ENCODE measurements at regions not wholly inside any gene's neighbourhood (a gene's known extent, or its start where the extent isn't known, plus 50 kb on each side); places are given as distances from the start of the nearest gene placed in this dataset.

DNA sequence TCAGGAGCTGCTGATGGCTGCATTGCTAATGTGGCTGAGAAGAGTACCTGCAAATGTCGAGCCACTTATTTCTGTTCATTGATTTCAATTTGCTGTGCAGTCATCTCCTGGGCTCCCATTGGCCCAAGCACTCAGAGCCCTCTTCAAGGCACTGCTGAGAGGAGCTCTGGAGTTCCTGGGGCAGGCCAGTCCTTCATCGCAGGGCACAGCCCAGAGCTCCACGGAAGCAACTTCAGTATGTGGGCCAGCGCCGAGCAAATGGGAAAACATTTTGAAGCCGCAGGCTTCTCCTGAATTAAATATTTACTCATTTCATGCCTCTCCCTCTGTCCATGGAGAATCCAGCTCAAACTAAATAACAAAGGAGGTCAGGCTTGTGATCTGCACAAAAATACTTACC lies 383.3 kb downstream of the BCOR start:
- H3K27me3 Mint-ChIP-seq (ENCODE audit: insufficient read depth), result peaks cover 15% of the 10 kb centered on the region; the same call in 1 of the 2 replicates
- no peaks in the 10 kb centered on the region for H3K9me3 Mint-ChIP-seq
- H3K4me1 Mint-ChIP-seq (ENCODE audit: low read depth), result no peaks in the 10 kb centered on the region
- DNase-seq, result no peak
- H3K36me3 Mint-ChIP-seq (ENCODE audit: low read depth), result no peaks in the 10 kb centered on the region
- TF ChIP-seq, protein P1, sequence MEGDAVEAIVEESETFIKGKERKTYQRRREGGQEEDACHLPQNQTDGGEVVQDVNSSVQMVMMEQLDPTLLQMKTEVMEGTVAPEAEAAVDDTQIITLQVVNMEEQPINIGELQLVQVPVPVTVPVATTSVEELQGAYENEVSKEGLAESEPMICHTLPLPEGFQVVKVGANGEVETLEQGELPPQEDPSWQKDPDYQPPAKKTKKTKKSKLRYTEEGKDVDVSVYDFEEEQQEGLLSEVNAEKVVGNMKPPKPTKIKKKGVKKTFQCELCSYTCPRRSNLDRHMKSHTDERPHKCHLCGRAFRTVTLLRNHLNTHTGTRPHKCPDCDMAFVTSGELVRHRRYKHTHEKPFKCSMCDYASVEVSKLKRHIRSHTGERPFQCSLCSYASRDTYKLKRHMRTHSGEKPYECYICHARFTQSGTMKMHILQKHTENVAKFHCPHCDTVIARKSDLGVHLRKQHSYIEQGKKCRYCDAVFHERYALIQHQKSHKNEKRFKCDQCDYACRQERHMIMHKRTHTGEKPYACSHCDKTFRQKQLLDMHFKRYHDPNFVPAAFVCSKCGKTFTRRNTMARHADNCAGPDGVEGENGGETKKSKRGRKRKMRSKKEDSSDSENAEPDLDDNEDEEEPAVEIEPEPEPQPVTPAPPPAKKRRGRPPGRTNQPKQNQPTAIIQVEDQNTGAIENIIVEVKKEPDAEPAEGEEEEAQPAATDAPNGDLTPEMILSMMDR (IDR thresholded peaks at IDR 0.05), result no peak
- H3K27ac Mint-ChIP-seq, result no peak overlapping the region
- H3K4me3 Mint-ChIP-seq, result no peak overlapping the region

DNA sequence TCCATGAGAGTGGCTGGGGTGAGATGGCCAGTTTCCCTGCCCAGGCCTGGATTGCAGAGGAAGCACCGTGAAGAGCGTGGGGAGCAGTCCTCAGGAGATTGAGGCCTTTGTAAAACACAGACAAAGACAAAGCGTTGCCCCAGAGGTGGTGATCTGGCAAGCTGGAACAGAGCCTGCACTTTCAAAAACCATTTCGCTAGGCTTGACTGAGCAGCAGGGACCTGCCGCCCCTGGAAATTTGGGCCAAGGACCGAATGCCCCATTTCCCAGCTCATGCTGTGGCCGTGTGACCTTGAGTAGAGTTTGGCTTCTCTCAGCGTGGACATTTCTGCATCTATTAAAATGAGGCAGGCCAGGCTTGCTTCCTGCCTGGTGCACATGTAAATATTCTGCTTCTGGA lies 381.4 kb downstream of the BCOR start:
- Mint-ChIP-seq H3K27me3 (ENCODE audit: insufficient read depth) (peaks cover 17% of the 10 kb centered on the region; the same call in 1 of the 2 replicates), H3K4me1 (ENCODE audit: low read depth) (peaks cover 2% of the 10 kb centered on the region; the same call in 1 of the 2 replicates), H3K36me3 (ENCODE audit: low read depth) (no peaks in the 10 kb centered on the region), H3K4me3 (no peak overlapping the region), H3K27ac (no peak overlapping the region), H3K9me3 (no peaks in the 10 kb centered on the region)
- TF ChIP-seq, protein P1 (IDR thresholded peaks at IDR 0.05), result no peak
- no peak for DNase-seq

DNA sequence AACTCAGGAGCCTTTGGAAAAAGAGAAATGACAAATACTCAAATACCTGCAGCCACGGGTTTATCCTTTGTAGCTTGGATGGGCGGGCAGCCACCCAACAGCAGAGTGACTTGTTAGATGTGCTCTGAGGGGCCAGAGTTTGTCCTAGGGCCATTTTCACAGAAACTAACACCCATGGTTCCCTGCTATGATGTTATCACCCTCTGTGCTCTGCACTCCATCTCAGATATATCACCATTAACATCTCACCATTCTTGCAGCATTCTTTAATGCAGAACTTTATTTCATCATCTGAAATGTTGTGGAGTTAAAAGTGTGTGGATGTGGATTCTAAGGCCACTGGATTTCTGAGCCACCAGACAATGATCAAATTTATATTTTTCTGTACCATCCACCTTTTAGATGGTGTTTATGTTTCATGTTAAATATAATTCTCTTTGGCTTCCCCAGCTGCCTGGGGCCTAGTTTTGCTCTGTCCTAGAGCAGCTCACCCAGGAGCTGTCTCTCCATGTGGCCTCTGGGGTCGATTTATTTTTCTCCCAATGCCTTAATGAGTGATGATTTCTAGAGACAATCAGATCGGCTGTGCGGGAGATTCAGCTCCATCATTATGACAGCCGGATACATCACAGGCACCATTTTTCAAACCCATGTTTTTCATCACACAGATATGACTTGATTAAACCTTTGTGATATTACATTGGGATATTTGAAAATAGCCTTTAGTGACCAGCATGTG lies 380.8 kb downstream of the BCOR start:
- no peak for DNase-seq
- Mint-ChIP-seq H3K4me3 (no peak overlapping the region), H3K27ac (no peak overlapping the region), H3K27me3 (ENCODE audit: insufficient read depth) (peaks cover 14% of the 10 kb centered on the region; the same call in 1 of the 2 replicates), H3K4me1 (ENCODE audit: low read depth) (peaks cover 7% of the 10 kb centered on the region), H3K9me3 (no peaks in the 10 kb centered on the region), H3K36me3 (ENCODE audit: low read depth) (no peaks in the 10 kb centered on the region)
- TF ChIP-seq, protein P1 (IDR thresholded peaks at IDR 0.05), result no peak

DNA sequence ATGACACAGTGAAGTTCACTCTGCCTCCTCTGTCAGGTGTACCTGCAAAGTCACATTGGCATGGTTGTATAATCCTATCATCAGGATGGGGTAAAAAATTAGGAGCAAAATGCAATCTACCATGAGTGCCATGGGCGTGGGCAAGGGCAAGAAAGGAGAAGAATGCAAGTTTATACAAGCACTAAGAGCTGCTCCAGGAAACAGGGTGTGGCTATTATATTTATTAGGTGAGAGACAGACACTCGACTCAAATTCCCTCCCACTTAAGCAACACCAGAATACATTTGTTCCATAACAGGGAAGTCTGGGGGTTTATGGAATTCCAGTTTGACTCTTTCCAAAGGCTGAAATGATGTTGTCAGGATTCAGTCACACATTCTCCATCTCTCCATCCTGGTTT lies 378.8 kb downstream of the BCOR start:
- Mint-ChIP-seq H3K36me3 (ENCODE audit: low read depth) (no peaks in the 10 kb centered on the region), H3K4me1 (ENCODE audit: low read depth) (peaks cover 13% of the 10 kb centered on the region), H3K27ac (no peak overlapping the region), H3K4me3 (no peak overlapping the region), H3K27me3 (ENCODE audit: insufficient read depth) (peaks cover 8% of the 10 kb centered on the region), H3K9me3 (no peaks in the 10 kb centered on the region)
- no peak for DNase-seq
- TF ChIP-seq, protein P1 (IDR thresholded peaks at IDR 0.05), result no peak

DNA sequence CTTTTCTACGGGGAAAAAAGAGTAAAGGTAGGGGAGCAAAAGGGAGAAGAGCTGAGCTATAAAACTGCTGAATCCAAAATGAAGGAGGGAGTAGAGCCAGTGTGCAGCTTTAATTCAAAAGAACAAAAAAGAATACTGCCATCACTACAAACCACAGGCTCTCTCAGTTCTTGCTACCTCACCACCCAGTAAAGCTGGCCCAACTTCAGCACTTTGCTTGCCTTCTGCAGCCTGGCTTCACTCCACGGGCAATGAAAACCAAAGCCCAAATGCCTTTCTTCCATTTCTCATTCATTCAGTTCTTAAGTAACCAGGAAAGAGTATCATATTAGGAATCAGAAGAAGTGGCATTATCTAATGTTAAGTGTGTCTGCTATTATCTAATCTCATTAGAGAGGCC lies 376.8 kb downstream of the BCOR start:
- Mint-ChIP-seq H3K36me3 (ENCODE audit: low read depth) (no peaks in the 10 kb centered on the region), H3K27me3 (ENCODE audit: insufficient read depth) (peaks cover 4% of the 10 kb centered on the region), H3K4me3 (no peak overlapping the region), H3K4me1 (ENCODE audit: low read depth) (peaks cover 15% of the 10 kb centered on the region), H3K9me3 (no peaks in the 10 kb centered on the region), H3K27ac (no peak overlapping the region)
- TF ChIP-seq, protein P1 (IDR thresholded peaks at IDR 0.05), result no peak
- DNase-seq, result no peak

Data from HFFc6 (cell line).